ENCODE measurements at regions not wholly inside any gene's neighbourhood (a gene's known extent, or its start where the extent isn't known, plus 50 kb on each side); places are given as distances from the start of the nearest gene placed in this dataset.

DNA sequence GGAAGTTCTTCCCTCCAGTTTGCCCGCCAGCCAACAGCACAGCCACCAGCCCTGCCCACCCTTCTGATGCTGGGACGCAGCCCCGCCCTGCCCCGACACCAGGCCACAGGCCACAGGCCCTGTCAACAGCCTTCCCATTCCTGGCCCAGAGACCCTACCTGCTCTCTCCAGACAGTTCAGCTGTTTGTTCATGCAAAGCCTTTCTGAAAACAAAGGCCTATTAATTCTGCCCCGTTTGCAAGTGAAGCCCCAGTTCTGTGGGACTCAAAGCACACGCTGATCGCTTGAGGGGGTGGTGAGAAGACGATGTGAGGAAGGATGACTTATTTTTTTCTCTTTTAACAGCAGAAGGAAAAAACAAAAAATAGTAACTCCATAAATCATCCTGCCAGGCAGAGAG lies 55.4 kb upstream of the KIF26B start:
- TF ChIP-seq, protein P1, sequence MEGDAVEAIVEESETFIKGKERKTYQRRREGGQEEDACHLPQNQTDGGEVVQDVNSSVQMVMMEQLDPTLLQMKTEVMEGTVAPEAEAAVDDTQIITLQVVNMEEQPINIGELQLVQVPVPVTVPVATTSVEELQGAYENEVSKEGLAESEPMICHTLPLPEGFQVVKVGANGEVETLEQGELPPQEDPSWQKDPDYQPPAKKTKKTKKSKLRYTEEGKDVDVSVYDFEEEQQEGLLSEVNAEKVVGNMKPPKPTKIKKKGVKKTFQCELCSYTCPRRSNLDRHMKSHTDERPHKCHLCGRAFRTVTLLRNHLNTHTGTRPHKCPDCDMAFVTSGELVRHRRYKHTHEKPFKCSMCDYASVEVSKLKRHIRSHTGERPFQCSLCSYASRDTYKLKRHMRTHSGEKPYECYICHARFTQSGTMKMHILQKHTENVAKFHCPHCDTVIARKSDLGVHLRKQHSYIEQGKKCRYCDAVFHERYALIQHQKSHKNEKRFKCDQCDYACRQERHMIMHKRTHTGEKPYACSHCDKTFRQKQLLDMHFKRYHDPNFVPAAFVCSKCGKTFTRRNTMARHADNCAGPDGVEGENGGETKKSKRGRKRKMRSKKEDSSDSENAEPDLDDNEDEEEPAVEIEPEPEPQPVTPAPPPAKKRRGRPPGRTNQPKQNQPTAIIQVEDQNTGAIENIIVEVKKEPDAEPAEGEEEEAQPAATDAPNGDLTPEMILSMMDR (IDR thresholded peaks at IDR 0.05), result no peak
- no peak for TF ChIP-seq POLR2A (IDR thresholded peaks at IDR 0.05)
